Suprapubic skin (tissue), 3 donors: ENCODE measurements at regions not wholly inside any gene's neighbourhood (a gene's known extent, or its start where the extent isn't known, plus 50 kb on each side); places are given as distances from the start of the nearest gene placed in this dataset.

Experiments used
- EP300 ChIP-seq: sonication (generic); formaldehyde crosslinking; IDR thresholded peaks from one replicate; pipeline ENCODE4 v1.6.1; 2017; ENCODE audit warnings: antibody characterized with exemption
- POLR2A ChIP-seq, 2 donors: fragments of 450-650 bp; IDR thresholded peaks; one replicate each; pipeline ENCODE4 v1.6.1; 2017; ENCODE audit warnings: antibody characterized with exemption in 2 of 2, mild to moderate bottlenecking in 2 of 2, moderate library complexity in 2 of 2
- TF ChIP-seq, protein P1 (sequence below), 2 donors: fragments of 200-600 bp in 1 of 2; fragments of 450-650 bp in 1 of 2; sonication (generic) in 1 of 2; IDR thresholded peaks; one replicate each; pipeline ENCODE4 v1.5.1; 2016 to 2019; ENCODE audit warnings: antibody characterized with exemption in 2 of 2, mild to moderate bottlenecking in 1 of 2, moderate library complexity in 1 of 2

DNA sequence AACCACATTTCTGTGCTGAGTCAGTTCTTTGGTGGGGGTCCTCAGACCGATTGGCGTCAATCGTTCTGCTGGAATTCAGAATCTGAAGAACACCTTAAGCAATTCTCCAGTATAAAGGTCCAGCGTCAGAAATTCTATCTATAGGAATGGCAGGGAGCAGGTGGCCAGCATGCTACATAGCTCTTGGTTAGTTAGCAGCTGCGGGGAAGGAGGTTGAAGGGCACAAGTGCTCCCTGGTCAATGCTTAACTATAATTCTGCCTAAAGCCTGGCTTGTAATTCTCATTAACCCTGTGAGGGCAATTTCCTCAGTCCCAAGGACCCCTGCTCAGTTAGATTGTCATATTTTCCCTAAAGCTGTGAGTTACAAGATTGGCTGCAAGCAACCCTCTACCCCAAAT is 54.3 kb upstream of the GALNT2 start:
- TF ChIP-seq, protein P1, sequence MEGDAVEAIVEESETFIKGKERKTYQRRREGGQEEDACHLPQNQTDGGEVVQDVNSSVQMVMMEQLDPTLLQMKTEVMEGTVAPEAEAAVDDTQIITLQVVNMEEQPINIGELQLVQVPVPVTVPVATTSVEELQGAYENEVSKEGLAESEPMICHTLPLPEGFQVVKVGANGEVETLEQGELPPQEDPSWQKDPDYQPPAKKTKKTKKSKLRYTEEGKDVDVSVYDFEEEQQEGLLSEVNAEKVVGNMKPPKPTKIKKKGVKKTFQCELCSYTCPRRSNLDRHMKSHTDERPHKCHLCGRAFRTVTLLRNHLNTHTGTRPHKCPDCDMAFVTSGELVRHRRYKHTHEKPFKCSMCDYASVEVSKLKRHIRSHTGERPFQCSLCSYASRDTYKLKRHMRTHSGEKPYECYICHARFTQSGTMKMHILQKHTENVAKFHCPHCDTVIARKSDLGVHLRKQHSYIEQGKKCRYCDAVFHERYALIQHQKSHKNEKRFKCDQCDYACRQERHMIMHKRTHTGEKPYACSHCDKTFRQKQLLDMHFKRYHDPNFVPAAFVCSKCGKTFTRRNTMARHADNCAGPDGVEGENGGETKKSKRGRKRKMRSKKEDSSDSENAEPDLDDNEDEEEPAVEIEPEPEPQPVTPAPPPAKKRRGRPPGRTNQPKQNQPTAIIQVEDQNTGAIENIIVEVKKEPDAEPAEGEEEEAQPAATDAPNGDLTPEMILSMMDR (IDR thresholded peaks at IDR 0.05) = no peak
- TF ChIP-seq POLR2A (IDR thresholded peaks at IDR 0.05) = no peak
- no peak for TF ChIP-seq EP300
